Vagina (tissue), 2 donors: ENCODE measurements at regions not wholly inside any gene's neighbourhood (a gene's known extent, or its start where the extent isn't known, plus 50 kb on each side); places are given as distances from the start of the nearest gene placed in this dataset.

Source experiments
- CTCF ChIP-seq, 3 experiments: fragments of 450-650 bp in 2 of 3; fragments of 200-600 bp in 1 of 3; sonication (generic) in 1 of 3; IDR thresholded peaks; one replicate each; pipeline ENCODE4 v1.5.1; 2017 to 2019; ENCODE audit warnings: antibody characterized with exemption in 3 of 3, mild to moderate bottlenecking in 2 of 3, moderate library complexity in 2 of 3
- POLR2A ChIP-seq, 2 donors: fragments of 450-650 bp; IDR thresholded peaks; one replicate each; pipeline ENCODE4 v1.6.1; 2017; ENCODE audit warnings: antibody characterized with exemption in 2 of 2, mild to moderate bottlenecking in 2 of 2, moderate library complexity in 2 of 2
- POLR2AphosphoS5 ChIP-seq, 2 donors: sonication (generic); formaldehyde crosslinking; IDR thresholded peaks; one replicate each; pipeline ENCODE4 v1.9.0; 2017; ENCODE audit warnings: antibody characterized with exemption in 2 of 2, mild to moderate bottlenecking in 2 of 2, low read depth in 1 of 2; ENCODE audit not compliant: insufficient read depth in 1 of 2

GRCh38 chr1:187465441-187465840 lies 636.7 kb downstream of the PLA2G4A start:
- no peak for TF ChIP-seq CTCF (IDR thresholded peaks at IDR 0.05)
- no peak for TF ChIP-seq POLR2AphosphoS5 (IDR thresholded peaks at IDR 0.05; ENCODE audit: insufficient read depth in 1 of 2, low read depth in 1 of 2)
- TF ChIP-seq POLR2A (IDR thresholded peaks at IDR 0.05) = no peak
